Bronchial epithelial cell (primary cell): ENCODE measurements at regions not wholly inside any gene's neighbourhood (a gene's known extent, or its start where the extent isn't known, plus 50 kb on each side); places are given as distances from the start of the nearest gene placed in this dataset.

ENCODE experiments used
- DNase-seq: peaks from one replicate; pipeline ENCODE4 v3.0.0-alpha.2; 2010; ENCODE audit warnings: low read depth
- FAIRE-seq: peaks from 2 replicates; lab custom pipeline; 2011; peaks lifted over from hg19 to GRCh38; lab: Jason Lieb, UNC
- H3K27me3 ChIP-seq: 2 replicates; pipeline ENCODE4 v1.5.1; 2011; ENCODE audit warnings: low read length; ENCODE audit not compliant: control insufficient read depth, insufficient read depth
- H3K36me3 ChIP-seq: 2 replicates; pipeline ENCODE4 v1.5.1; 2011; ENCODE audit warnings: low read length; ENCODE audit not compliant: control insufficient read depth, insufficient read depth
- H3K4me3 ChIP-seq: 2 replicates; pipeline ENCODE4 v1.5.1; 2011; ENCODE audit warnings: mild to moderate bottlenecking, low read depth, low read length, control low read depth
- CTCF ChIP-seq: IDR thresholded peaks from 2 replicates; pipeline ENCODE4 v1.5.1; 2011; ENCODE audit warnings: mild to moderate bottlenecking, moderate library complexity, low read length, control low read depth, inconsistent platforms; ENCODE audit not compliant: insufficient read depth, severe bottlenecking

GRCh38 chr2:62410926-62411456, 95.0 kb downstream of the TMEM17 start:
- Histone ChIP-seq H3K4me3 (no peak overlapping the region), H3K36me3 (no peaks in the 10 kb centered on the region), H3K27me3 (no peaks in the 10 kb centered on the region)
- peak; percentile 26 for DNase-seq
- TF ChIP-seq CTCF: no peak
- no peak for FAIRE-seq

GRCh38 chr2:62410015-62410453, 96.0 kb downstream of the TMEM17 start:
- H3K36me3 ChIP-seq: no peaks in the 10 kb centered on the region
- no peak for TF ChIP-seq CTCF
- FAIRE-seq: no peak
- H3K27me3 ChIP-seq: no peaks in the 10 kb centered on the region
- no peak for DNase-seq
- H3K4me3 ChIP-seq: no peak overlapping the region

- H3K27me3 ChIP-seq: no peaks in the 10 kb centered on the region
- H3K4me3 ChIP-seq: no peak overlapping the region
- no peak for TF ChIP-seq CTCF
- DNase-seq (peak; percentile 52), FAIRE-seq (no peak)
- no peaks in the 10 kb centered on the region for H3K36me3 ChIP-seq
Measured at GRCh38 chr2:62409442-62409841, 96.6 kb downstream of the TMEM17 start.

- Histone ChIP-seq H3K4me3 (no peak overlapping the region), H3K36me3 (no peaks in the 10 kb centered on the region), H3K27me3 (no peaks in the 10 kb centered on the region)
- DNase-seq (no peak), FAIRE-seq (no peak)
- no peak for TF ChIP-seq CTCF
Measured at GRCh38 chr2:62408241-62408677, 97.7 kb downstream of the TMEM17 start.

GRCh38 chr2:62407838-62408237, 98.2 kb downstream of the TMEM17 start:
- Histone ChIP-seq H3K36me3 (no peaks in the 10 kb centered on the region), H3K27me3 (no peaks in the 10 kb centered on the region), H3K4me3 (no peak overlapping the region)
- no peak for TF ChIP-seq CTCF
- FAIRE-seq: no peak
- DNase-seq: no peak

- Histone ChIP-seq H3K4me3 (no peak overlapping the region), H3K27me3 (no peaks in the 10 kb centered on the region), H3K36me3 (no peaks in the 10 kb centered on the region)
- DNase-seq (no peak), FAIRE-seq (no peak)
- TF ChIP-seq CTCF: no peak
Measured at GRCh38 chr2:62407401-62407800, 98.6 kb downstream of the TMEM17 start.
